NCI-H2196 (cell line): ENCODE measurements at regions not wholly inside any gene's neighbourhood (a gene's known extent, or its start where the extent isn't known, plus 50 kb on each side); places are given as distances from the start of the nearest gene placed in this dataset.
"Not testable (repeated sequence)": the region's sequence is repeated elsewhere in the genome, so short reads cannot be mapped to it uniquely, and the experiment has no call there.

Experiments
- DNase-seq: peaks from one replicate; lab custom pipeline; 2025; ENCODE audit not compliant: unreplicated experiment; lab: John Stamatoyannopoulos, UW

GRCh38 chr10:28442403-28442802 lies 90.5 kb upstream of the WAC start:
- no peak for DNase-seq

GRCh38 chr10:28444031-28444430 lies 88.9 kb upstream of the WAC start:
- no peak for DNase-seq

- no peak for DNase-seq
Observed at GRCh38 chr10:28445516-28445915, 87.4 kb upstream of the WAC start.

- DNase-seq, result no peak
Observed at GRCh38 chr10:28449382-28449781, 83.5 kb upstream of the WAC start.

DNA sequence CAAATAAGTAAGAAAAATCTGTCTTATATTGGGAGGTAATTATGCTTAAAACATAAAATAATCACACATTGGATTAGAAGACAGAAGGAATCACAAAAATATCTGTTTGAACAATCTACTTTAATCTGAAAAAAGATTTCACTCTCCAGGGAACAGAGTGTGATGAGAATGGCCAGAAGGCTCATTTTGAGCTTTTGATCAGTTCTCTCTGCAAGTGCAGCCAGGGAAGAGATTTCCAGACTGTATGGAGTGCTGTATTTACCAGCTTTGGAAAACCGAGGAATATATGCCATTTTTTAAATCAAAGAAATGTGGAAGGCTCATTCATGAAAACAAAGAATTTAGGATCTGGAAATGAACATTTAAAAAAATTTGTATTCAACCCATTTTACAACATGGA lies 83.0 kb upstream of the WAC start:
- no peak for DNase-seq

DNA sequence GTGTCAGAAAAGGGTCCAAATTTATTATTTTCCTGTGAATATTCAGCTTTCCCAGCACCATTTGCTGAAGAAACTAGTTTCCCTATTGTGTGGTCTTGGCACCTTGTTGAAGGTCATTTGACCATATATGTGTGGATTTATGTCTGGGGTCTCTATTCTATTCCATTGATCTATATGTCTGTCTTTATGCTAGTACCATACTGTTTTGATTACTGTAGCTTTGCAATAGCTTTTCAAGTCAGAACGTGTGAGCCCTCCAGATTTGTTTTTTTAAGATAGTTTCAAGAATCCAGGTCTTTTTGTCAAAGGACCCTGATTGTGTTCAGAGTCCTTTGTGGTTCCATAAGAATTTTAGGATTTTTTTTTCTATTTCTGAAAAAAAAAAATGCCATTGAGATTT lies 79.0 kb upstream of the WAC start:
- no peak for DNase-seq

DNA sequence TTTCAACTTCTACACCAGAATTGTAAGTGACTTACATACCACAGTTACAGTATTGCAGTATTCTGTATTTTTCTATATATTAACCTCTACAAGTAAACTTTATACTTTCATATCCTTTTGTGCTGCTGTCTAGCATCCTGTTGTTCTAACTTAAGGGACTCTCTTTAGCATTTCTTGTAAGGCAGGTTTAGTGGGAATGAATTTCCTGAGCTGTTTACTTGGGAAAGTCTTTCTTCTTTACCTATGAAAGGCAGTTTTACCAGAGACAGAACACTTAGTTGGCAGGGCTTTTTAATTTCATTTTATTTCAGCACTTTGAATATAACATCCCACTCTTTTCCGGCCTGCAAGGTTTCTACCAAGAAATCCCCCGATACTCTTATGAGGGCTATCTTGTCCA lies 75.8 kb upstream of the WAC start:
- DNase-seq, result no peak

- not testable (repeated sequence) for DNase-seq
Observed at GRCh38 chr10:28457873-28458272, 75.0 kb upstream of the WAC start.

DNA sequence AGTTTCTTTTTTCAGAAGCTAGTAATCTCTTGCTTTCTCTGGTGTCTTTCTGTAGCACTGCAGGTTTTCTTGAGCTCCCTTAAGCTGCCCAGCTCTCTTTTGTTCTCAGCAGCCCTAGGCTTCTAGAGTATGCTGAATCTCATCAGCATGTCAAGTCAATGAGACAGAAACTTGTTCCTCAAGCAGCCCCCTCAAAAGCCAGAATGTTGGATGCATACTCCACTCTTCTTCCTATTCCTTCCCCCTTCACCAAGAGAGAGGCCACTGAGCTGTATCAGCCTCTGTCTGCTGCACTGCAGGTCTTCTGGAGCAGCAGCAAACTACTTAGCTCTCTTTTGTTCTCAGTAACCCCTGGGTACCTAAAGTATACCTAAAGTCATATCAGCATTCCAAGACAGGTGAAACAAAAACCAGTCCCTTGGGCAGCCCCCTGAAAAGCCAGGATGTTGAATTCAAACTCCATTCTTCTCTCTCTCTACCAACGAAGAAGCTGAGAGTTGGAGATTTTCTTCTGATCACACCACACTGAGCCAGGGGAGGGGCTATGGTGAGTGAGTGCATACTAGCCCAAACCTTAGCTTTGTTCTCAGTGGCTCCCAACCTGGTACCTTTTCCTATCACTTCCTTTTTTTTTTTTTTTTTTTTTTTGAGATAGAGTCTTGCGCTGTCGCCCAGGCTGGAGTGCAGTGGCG lies 73.3 kb upstream of the WAC start:
- no peak for DNase-seq

DNA sequence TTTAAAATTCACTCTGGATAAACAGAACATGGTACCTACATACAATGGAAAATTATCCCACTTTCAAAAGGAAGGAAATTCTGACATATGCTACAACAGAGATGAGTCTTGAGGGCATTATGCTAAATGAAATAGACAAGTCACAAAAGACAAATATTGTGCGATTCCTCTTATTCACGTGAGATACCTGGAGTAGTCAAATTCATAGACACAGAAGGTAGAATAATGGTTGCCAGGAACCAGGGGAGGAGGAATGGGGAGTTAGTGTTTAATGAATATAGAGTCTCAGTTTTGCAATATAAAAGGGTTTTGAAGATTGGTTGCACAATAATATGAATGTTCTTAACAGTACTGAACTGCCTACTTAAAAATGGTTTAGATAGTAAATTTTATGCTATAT lies 69.8 kb upstream of the WAC start:
- no peak for DNase-seq

DNA sequence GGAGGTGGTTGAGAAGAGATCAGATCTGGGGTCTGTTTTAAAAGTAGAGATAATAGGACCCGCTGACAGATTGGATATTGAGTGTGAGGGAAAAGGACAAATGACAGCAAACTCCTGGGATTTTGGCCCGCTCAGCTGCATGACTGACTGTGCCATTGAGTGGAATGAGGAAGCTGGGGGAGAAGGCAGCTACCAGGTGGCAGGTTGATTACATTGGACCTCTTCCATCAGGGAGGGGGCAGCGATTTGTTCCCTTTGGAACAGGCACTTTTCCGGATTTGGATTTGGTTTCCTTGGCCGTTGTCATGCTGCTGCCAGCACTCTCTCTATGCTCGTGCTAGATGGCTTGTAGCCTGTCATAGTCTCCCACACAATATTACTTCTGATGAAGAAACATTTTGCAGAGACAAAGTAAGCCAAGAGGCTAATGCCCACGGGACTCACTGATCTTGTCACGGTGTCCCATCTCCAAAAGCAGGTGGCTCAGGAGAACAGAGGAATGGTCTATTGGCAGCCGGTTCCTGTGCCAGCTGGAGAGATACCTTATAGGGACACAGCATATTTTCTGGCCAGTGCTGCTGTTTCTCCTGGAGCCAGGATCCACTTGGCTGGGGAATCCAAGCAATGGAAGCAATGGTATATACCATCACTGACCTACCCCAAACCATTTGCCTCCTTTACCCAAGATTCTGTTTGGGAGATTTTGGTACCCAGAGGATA lies 69.1 kb upstream of the WAC start:
- DNase-seq, result peak; percentile 34

DNA sequence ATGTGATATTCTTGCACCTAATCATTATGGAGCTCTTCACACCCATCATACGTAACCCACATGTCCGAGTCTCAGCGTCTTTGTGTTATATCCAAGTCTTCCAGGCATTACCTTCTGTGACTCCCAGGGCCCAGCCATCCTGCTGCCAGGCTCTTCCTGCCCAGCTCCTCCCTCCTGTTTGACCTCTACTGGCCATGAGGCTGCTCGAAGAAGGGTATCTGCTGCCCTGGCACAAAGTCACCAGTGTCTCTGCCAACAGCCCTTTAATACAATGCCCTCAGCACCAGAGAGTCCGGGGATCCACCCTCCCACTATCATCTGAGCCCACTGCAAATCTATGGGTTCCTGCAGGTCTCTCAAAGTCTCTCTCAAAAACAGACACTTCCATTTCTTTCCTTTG lies 65.3 kb upstream of the WAC start:
- no peak for DNase-seq

- DNase-seq, result no peak
Observed at GRCh38 chr10:28468707-28469483, 64.0 kb upstream of the WAC start.

DNA sequence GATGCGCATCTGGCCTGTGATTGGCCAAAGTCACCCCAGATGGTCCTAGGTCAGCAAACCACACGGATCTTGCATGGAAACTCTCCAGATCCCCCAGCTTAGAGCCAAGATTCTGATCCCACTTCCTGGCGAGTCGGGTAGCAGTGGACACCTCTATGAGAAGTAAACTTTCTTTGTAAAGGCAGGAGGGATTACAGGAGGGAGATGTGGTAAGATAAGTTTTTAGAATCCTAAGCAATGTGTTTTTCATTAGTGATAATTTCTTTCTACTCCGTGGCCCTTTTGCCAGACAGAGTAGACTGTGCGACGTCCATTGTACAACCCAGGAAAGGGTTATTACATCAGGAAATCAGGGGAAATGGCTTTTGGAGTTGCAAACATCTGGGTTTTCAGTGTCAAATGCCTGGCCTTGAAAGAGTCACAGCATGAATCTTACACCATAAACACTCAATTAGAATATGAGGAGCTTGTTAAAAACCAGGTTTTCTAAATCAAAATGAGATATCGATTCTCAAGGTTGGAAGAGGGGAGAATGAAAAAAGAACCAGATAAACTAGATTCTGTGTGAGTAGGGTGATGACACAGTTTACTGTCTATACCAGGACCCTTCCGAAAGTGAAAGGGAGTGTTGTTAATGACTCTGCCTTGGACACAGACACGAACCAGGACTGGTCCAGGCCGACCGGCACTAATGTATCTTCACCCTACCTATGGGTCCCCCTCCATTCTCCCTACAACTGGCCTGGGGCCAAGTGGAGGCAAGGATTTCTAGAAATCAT lies 61.9 kb upstream of the WAC start:
- no peak for DNase-seq

GRCh38 chr10:28471652-28472050 lies 61.3 kb upstream of the WAC start:
- no peak for DNase-seq

- DNase-seq, result no peak
Observed at GRCh38 chr10:28478646-28479045, 54.3 kb upstream of the WAC start.

GRCh38 chr10:28479425-28479865 lies 53.5 kb upstream of the WAC start:
- DNase-seq, result no peak

DNA sequence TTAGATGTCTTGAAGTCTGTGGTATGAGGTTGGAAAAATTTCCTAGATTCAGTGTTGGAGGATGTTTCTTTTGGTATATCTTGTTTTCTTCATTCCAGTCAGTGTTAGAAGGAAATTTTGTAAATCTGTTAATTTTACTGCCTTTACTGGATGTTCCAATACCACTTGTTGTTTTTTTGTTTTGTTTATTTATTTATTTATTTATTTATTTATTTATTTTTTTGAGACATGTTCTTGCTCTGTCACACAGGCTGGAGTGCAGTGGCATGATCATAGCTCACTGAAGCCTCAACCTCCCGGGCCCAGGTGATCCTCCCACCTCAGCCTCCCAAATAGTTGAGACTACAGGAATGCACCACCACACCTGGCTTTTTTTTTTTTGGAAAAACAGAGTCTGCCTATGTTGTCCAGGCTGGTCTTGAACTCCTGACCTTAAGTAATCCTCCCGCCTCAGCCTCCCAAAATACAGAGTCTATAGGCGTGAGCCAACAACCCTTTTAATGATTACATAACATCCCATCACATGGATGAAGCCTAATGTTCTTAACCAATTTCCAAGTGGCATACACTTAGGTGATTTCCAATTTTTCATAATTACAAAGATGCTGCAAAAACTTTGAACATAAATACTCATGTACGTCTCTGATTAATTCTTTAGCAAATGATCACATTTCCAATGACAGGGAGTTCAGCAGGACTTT lies 52.8 kb upstream of the WAC start:
- DNase-seq, result no peak

GRCh38 chr10:28480628-28480965 lies 52.3 kb upstream of the WAC start:
- DNase-seq, result no peak

DNA sequence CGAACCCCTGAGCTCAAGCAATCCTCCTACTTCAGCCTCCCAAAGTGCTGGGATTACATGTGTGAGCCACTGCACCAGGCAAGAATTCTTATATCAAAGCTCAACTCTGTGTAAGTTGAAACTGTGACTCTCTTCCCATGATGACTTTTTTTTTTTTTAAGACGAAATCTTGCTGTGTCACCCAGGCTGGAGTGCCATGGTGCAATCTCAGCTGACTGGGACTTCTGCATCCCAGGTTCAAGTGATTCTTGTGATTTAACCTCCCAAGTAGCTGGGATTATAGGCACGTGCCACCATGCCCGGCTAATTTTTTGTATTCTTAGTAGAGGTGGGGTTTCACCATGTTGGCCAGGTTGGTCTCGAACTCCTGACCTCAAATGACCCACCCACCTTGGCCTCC lies 51.6 kb upstream of the WAC start:
- DNase-seq, result not testable (repeated sequence)

- DNase-seq, result no peak
Observed at GRCh38 chr10:28481968-28482367, 51.0 kb upstream of the WAC start.
